HG02759 (cell line): ENCODE measurements at regions not wholly inside any gene's neighbourhood (a gene's known extent, or its start where the extent isn't known, plus 50 kb on each side); places are given as distances from the start of the nearest gene placed in this dataset.

Experiments
- ATAC-seq: cut with Tn5 transposase; IDR thresholded peaks from one replicate; pipeline ENCODE4 v1.9.1; 2021; ENCODE audit warnings: mild to moderate bottlenecking, moderate library complexity; ENCODE audit not compliant: unreplicated experiment

DNA sequence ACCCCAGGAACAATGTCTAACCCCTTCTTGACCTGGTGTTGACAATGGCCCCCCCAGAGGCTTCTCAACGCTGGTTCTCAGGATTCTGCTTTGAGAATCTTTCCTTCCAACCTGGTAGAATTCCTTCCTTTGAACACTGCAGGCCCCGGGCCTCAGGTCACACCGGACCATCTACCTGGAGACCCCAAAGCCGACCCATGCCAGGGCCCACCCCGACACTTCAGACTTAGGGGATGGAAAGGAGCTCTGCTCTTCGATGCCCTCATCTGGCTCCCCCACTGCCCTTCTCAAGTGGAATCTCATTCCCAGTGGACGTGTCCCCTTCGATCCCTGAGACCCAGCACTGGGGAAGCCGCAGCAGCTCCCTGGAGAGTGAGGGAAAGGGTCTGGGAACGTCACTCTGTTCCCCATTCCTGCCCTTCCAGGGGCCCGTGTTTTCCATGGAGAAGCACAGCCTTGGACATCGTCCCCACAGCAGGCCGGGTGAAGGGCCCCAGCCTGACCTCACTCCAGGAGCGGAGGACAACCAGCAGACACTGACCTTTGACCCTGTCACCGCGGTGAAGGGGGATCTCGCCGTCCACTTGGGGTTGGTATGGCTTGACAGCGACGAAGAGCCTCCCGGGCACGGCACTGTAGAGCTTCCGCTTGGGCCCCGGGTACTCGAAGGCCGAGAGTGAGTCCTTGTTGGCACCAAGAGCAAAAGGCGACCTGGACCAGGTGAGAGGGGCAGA is 408.3 kb downstream of the CTTN start:
- ATAC-seq = no peak

DNA sequence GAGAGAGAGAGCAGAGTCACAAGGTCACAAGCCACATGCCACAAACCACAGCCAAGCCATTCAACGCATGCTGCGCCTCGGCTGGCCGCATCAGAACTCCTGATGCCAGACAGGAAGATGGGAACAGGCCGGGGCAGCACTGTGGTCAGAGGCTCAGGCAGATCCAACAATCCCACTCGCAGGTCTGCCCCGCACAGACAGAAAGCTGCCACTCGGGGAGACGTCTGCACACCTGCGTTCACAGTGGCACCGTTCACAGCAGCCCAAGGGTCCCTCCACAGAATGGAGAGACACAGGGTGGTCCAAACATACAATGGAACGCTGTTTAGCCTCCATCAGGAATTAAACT is 408.8 kb downstream of the CTTN start:
- no peak for ATAC-seq

DNA sequence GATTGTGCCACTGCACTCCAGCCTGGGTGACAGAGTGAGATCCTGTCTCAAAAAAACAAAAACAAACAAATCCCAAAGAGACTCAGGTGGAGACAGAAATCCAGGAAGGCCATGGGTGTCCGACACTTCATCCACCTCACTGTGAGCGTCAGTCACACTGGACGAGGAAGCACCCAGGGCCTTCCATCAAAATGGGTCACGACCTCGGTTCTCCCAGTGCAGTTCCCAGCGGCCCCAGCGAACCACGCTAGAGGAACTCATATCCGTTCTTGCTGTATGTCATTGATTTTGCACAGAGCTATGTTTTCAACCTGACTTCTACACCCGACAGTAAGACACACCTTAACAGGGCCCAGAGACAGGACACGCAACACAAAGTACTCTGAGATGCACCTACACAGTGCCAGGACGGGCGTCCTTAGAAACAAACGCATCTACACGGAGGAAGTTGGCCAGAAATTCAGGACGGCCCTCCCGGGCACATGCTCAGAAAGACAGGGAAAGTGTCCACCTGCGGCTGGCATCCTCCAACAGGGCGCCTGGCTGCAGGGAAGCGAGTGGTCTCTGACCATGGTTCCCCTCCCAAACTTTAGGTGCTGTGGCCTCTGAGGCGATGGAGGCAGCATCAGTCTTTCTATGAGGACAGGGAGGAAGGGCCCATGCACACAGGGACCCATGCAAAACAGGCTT is 410.5 kb downstream of the CTTN start:
- no peak for ATAC-seq

DNA sequence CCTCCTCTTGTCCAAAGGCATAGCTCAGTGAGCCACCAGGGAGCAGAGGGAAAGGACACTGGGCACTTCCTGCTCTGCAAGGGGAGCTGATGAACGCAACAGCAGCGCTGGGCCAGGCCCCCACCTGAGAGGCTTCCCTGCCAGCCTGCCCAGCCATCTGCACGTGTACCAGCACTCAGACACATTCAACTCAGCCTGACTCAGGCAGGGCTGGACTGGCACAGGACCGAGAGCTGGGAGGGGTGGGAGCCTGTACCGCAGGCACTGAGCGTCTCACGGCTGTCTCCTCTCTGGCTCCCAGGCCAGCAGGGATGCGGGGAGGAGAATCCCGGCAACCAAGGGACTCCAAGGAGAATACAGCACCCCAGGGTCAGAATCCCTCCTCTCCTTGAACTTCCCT is 411.8 kb downstream of the CTTN start:
- ATAC-seq = no peak

DNA sequence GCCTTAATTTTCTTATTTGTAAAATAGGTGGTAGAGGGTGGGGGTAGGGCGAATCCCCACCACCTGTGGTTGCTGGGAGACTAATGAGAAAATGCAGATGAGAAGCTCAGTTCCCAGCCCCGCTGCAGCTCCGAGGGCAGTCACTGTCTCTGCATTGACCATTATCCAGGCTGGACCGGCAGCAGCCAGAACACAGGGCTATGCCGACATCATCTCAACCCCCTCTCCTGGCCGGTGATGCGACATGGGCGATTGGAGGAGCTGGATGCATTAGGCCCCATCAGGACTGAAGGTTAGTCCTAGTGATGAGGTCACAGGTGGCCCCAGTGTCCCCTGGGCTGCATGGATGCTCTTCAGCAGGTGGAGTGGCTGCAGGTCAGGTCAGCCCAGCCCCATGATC is 412.4 kb downstream of the CTTN start:
- no peak for ATAC-seq

DNA sequence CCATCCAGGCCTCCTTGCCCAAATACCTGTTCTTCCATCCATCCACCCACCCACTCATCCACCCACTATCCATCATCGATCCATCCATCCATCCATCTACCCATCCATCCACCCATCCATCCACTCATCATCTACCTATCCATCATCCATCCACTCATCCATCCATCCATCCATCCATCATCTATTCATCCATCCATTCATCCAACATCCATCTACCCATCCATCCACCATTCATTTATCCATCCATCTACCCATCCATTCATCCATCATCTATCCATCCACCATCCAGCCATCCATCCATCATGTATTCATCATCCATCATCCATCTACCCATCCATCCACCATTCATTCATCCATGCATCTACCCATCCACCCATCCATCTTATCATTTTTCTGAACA is 413.2 kb downstream of the CTTN start:
- no peak for ATAC-seq

DNA sequence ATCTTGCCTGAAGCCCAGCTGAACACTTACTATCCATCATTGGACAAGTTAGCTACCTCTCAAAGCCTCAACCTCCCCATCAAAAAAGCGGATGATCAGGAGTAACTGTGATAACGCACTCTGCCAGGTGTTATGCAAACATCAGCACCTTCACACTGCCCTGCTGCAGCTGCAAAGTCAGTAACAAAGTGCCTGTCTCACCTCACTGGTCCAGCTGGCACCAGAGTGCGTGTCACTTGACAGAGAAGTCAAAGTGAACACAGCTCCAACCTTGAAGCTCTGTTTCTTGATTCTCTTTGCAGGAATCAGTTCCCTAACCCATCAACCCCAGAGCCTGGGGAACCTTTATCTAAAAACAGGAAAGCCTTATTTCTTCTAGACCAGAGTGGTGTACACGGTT is 413.6 kb downstream of the CTTN start:
- no peak for ATAC-seq

DNA sequence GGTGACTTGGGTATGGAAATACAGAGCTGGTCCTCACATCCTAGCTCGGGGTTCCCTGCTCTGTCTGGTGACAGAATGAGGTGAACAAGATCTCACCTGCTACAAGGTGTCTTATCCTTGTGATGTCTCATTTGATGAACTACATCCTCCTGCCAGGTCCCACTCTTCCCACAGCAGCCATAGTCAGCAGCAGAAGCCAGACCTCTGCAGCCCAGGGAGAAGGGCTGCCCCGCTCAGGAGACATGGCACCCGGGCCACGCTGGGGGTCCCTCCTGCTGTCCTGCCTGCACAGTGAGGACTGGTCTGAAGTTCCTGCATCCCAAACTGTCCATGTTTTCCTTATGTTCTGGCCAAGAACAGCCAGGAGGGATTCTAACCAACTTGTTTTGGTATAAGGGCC is 414.1 kb downstream of the CTTN start:
- no peak for ATAC-seq

DNA sequence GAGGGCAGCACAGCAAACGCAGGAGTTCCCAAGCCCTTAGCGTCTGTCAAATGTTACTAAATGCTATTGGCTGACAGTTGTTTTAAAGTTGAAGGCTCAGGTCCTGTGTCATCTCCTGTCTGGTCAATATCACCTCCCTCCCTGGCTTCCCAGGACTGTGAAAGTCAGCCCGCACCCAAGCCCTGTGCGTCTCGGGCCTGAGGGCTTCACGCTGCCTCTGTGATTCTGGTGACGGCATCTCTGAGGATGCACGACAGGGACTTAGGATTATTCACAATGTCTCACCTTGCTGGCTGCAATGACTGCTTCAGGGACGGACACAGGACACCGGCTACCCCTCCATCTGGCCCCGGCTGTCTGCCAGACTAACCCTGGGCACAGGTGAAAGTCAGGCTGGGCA is 415.3 kb downstream of the CTTN start:
- no peak for ATAC-seq

DNA sequence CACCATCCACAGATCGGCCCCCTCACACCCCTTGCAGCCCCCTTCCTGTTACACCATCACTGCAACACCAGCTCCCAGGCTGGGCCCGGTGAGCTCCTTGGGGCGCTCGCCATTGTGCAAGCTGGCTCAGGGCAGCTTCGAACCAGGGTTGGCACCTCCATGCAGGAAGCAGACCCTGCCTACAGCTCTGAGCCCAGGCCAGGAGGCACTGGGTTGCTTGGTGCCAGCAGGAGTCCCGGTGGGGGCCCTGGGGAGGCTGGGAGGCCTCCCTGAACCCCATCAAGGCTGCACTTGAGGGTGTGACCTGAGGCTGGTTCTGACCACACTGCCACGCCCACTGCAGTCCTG is 417.1 kb downstream of the CTTN start:
- ATAC-seq = no peak

DNA sequence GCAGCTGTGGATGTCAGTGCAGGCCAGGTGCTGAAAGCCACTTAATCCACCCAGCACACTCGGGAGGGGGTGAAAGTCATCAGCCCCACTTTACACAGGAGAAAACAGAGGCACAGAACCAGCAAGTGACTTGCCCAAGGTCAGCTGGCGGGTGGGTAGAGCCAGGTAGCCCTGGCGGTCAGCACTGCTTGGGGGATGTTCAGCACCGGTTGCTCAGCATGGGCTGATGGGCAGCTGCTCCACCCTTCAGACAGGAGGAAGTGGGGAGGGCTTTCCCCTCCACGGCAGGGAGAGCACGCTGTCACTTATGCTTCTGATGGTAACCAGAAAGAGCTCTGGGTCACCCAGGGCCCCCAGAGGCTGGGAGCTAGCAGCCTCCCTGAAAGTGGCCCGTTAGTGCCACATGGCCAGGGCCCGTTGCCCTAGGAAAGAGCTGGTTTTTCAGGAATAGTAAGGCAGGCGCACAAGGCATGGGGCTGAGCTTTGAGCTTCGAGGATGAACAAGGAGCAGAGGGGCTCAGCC is 417.9 kb downstream of the CTTN start:
- ATAC-seq = no peak

DNA sequence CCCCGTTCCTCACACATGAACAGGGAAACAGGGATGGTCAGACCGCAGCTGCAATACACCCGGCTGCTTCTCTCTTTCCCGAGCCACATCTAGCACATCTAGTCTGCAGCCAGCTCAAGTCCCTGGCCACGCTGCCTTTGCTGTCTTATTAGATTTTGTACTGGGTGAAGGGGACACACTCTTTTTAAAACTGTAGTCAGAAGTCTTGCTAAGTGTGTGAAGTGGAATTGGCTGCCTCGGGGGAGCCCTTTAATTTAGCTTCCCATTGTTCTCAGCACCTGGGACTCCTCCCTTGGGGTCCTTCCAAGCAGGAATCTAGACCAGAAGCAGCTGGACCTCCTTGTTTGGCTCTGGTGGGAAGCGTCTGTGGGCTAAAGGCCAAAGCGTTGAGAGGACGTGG is 420.0 kb downstream of the CTTN start:
- ATAC-seq = no peak

DNA sequence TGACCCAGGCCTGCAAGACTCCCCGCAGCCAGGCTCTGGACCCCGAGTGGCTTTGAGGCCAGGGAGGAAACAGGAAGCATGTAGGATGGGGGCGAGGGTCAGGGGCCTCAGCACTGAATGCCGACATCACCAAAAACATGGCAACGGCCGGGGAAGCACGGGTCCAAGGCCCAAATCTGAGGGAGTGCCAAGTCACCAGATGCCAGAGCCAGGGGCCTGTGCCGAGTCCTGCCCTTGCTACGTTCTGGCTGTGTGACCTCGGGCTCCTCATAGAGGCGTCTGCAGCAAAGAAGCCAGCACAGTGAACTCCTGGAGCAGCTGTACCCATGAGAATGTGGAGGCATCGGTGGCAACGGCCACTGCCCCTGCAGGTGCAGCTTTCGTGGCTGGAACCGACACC is 420.7 kb downstream of the CTTN start:
- ATAC-seq = no peak

DNA sequence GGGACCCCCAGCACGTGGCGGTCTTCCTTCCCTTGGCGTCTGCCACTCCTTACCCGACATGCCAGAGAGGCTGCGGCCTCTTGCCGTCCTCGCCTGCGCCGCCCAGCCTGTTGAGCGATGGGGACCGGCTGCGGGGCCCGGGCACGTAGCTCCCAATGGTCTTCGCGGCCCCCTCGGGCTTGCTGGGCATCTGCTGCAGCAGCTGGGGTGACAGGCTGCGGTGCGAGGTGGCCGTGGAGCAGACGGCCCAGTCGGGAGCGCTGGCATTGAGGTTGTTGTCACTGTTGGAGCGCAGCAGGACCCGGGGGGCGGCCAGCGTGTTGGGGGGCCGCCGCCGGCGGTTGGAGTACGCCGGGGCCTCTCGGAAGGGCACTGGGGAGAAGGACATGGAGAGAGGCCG is 422.0 kb downstream of the CTTN start:
- ATAC-seq = no peak

DNA sequence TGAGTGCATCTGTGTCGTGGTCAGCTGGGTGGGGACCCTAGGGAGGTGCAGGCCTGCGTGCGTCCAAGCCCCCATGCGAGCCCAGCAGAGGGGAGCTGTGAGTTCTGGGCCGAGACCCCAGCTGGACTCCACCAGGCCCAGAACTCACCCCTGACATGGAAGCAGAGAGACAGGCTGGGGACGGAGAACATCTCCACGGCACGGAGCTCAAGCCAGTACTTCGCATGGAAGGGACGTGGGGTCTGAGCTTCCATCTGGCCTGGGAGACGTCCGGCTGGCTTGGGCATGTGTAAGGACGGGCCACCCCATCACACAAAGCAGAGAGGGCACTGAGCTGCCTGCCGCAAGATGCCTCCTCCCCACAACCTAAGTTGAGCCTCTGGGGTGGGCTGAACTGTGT is 422.4 kb downstream of the CTTN start:
- ATAC-seq = no peak

DNA sequence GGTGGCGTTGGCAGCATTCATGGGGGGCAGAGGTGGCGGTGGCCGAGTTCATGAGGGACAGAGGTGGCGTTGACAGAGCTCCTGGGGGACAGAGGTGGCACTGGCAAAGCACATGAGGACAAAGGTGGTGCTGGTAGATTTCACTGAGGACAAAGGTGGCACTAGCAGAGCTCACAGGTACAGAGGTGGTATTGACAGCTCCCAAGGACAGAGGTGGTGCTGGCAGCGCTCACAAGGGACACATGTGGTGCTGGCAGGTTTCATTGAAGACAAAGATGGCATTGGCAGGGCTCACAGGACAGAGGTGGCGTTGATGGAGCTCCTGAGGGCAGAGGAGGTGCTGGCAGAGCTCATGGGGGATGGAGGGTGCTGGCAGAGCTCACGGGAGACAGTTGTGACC is 425.4 kb downstream of the CTTN start:
- ATAC-seq = no peak

DNA sequence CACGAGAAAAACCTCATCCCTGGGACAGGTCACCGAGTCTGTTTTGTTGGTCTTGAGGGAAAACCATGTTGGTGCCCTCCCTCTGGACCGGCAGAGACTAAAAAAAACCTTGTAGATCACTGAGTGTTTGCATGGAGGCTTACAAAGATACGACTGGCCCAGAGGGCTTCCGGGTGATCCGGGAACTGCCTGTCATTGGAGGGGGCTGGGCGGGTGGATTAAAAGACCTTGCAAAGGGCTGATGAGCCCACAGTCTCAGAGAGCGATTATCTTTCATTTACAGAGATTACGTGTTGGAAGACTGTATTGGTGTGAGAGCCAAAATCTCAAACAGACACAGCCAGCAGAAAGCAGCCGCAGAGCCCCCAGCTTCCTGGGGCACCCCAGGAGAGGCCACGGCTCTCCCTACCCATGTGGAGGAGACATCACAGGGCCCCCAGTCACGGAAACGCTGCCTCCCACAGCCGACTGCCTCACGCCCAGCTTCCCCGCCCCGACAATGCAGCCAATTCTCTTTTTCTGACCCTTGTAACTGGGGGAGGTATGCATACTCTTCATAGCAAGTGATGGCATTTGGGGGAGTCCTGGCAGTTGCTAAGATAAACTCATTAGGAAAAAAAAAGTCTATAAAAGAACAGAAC is 426.4 kb downstream of the CTTN start:
- ATAC-seq = no peak

DNA sequence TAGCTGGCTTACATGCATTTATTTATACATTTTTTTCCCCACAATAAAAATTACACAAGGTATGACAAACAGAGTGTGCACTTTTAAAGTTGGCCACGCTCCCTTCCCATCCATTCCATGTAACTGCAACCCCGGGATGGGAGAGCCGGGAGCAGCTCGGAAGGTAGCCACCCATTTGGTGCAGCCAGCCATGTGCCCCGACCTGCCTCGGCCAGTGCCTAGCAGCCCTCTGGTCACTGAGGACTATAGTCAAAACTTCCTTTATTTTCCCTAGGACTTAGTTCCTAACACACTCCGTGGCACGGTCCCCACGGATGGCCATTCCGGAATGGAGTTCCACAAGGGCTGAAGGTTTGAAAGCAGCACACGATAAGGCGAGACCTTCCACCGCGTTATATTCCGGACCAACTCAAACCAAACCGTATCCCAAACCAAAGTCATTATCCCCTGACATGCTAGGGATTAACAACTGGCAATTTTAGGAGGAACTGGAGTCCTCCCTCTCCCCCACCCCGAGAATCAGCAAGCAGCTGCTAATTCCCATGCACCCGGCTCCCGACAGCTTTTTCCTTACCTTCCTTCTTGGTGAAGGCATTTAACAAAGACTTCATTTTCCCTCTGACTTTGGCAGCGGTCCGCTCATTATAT is 426.4 kb downstream of the SHANK2 start:
- no peak for ATAC-seq

DNA sequence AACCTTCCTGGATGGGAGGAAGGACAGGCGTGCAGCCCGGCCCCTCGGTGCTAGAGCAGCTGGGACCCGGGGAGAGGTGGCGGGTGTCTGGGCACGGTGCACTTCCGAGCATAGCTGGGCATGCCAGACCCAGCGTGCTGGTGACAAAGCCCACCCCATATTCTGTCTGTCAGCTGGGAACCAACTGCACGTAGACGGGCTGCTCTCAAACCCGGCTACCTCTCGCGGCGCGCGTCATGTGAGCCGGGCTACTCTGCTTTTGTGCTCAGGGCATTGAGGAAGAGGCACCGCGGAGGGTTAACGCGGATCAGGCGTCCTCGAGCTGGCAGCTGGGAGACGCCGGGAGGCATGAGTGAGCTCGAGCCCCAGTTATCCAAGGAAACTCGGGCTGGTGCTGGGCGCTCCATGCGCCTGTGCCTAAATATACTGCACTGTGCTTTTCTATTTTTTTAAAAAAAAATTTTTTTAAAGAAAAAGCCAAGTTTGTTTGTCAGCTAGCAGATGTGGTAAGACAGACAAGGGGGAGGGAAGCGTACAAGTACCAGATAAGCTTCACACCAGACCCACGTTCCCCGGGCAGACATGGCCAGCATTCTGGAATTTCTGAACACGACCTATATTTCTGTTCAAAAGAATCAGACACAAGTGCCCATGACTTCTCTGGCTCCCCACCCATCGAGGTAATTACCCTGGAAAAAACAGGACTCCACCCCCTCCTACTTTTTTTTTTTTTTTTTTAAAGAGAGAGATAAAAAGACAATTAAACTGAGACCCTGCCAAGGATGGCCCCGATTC is 425.6 kb downstream of the SHANK2 start:
- no peak for ATAC-seq

DNA sequence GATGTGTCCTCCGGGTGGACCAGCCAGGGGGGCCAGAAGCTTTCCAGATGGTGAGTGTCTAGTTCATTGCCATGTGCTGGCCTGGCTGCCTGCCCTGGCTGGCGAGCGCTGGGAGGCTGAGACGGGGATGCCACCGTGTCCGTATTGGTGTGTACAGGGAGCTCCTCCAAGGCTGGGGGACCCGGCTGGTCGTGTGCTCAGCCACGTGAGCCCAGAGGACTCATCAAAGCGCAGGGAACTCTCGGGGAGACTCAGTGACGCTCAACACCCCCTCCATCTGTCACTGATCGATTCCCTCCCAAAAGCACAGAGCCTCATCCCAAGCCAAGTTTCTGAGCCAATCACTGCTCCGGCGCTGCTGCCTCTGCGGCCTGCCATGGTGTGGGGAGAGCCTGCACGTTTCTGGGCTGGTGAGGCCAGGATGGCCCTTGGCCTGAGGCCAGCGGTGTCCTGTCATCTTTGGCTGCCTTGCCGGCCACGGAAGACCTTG is 423.7 kb downstream of the SHANK2 start:
- no peak for ATAC-seq
